ENCODE measurements at regions not wholly inside any gene's neighbourhood (a gene's known extent, or its start where the extent isn't known, plus 50 kb on each side); places are given as distances from the start of the nearest gene placed in this dataset.
A peak's percentile ranks its signal among the peaks of the same experiment; 100 is the strongest.

- Mint-ChIP-seq H3K27ac (no peak overlapping the region), H3K4me1 (peaks cover 4% of the 10 kb centered on the region), H3K4me3 (no peak overlapping the region), H3K36me3 (ENCODE audit: low read depth) (no peaks in the 10 kb centered on the region), H3K27me3 (peaks cover 4% of the 10 kb centered on the region), H3K9me3 (no peaks in the 10 kb centered on the region)
- POLR2A ChIA-PET: no interaction called here
- DNase-seq: no peak
- CTCF ChIA-PET: no interaction called here
These were observed 52.6 kb upstream of the ASB17 start for GRCh38 chr1:75984781-75985180.

- DNase-seq: no peak
- CTCF ChIA-PET: no interaction called here
- Mint-ChIP-seq H3K27ac (no peak overlapping the region), H3K4me1 (peaks cover 4% of the 10 kb centered on the region), H3K4me3 (no peak overlapping the region), H3K9me3 (no peaks in the 10 kb centered on the region), H3K27me3 (peaks cover 4% of the 10 kb centered on the region), H3K36me3 (ENCODE audit: low read depth) (no peaks in the 10 kb centered on the region)
- POLR2A ChIA-PET: no interaction called here
These were observed 53.6 kb upstream of the ASB17 start for GRCh38 chr1:75985827-75986226.

GRCh38 chr1:75986478-75986877 lies 54.3 kb upstream of the ASB17 start:
- ChIA-PET CTCF (no interaction called here), POLR2A (no interaction called here)
- Mint-ChIP-seq H3K36me3 (ENCODE audit: low read depth) (no peaks in the 10 kb centered on the region), H3K4me3 (no peak overlapping the region), H3K4me1 (no peaks in the 10 kb centered on the region), H3K27ac (no peak overlapping the region), H3K9me3 (no peaks in the 10 kb centered on the region), H3K27me3 (peaks cover 4% of the 10 kb centered on the region)
- no peak for DNase-seq

GRCh38 chr1:75989121-75989520 lies 56.9 kb upstream of the ASB17 start:
- POLR2A ChIA-PET: no interaction called here
- Mint-ChIP-seq H3K27ac (no peak overlapping the region), H3K4me3 (no peak overlapping the region), H3K9me3 (no peaks in the 10 kb centered on the region), H3K36me3 (ENCODE audit: low read depth) (no peaks in the 10 kb centered on the region), H3K4me1 (no peaks in the 10 kb centered on the region), H3K27me3 (peaks cover 6% of the 10 kb centered on the region)
- DNase-seq: no peak
- CTCF ChIA-PET: interaction anchor here (0.7 kb wide), 1 partner anchor 46 kb away, joined by 3 read pairs; no protein-coding TSS in a partner anchor

- Mint-ChIP-seq H3K27me3 (peaks cover 9% of the 10 kb centered on the region), H3K9me3 (no peaks in the 10 kb centered on the region), H3K4me1 (no peaks in the 10 kb centered on the region), H3K4me3 (no peak overlapping the region), H3K27ac (no peak overlapping the region), H3K36me3 (ENCODE audit: low read depth) (no peaks in the 10 kb centered on the region)
- ChIA-PET POLR2A (no interaction called here), CTCF (interaction anchor here (0.9 to 1.1 kb wide), 2 partner anchors 24 to 30 kb away, joined by 3 to 5 read pairs; no protein-coding TSS in a partner anchor)
- DNase-seq: no peak
These were observed 58.5 kb upstream of the ASB17 start for GRCh38 chr1:75990686-75991085.

GRCh38 chr1:75991497-75992114 lies 59.4 kb upstream of the ASB17 start:
- H3K9me3 Mint-ChIP-seq: no peaks in the 10 kb centered on the region
- H3K36me3 Mint-ChIP-seq (ENCODE audit: low read depth): no peaks in the 10 kb centered on the region
- CTCF ChIA-PET: interaction anchor here (1.1 kb wide), 1 partner anchor 25 kb away, joined by 5 read pairs; no protein-coding TSS in a partner anchor

GRCh38 chr1:75992312-75992711 lies 60.1 kb upstream of the ASB17 start:
- no peak overlapping the region for H3K4me3 Mint-ChIP-seq
- H3K27me3 Mint-ChIP-seq: peaks cover 9% of the 10 kb centered on the region
- POLR2A ChIA-PET: no interaction called here
- H3K36me3 Mint-ChIP-seq (ENCODE audit: low read depth): no peaks in the 10 kb centered on the region
- no peaks in the 10 kb centered on the region for H3K9me3 Mint-ChIP-seq
- no peaks in the 10 kb centered on the region for H3K4me1 Mint-ChIP-seq
- CTCF ChIA-PET: no interaction called here
- H3K27ac Mint-ChIP-seq: no peak overlapping the region
- no peak for DNase-seq

More at GRCh38 chr1:75991497-75992114, 59.4 kb upstream of the ASB17 start:
- Mint-ChIP-seq H3K4me1 (no peaks in the 10 kb centered on the region), H3K27me3 (peaks cover 9% of the 10 kb centered on the region), H3K4me3 (no peak overlapping the region), H3K27ac (no peak overlapping the region)
- DNase-seq: peak; percentile 68
- POLR2A ChIA-PET: no interaction called here

GRCh38 chr1:75993661-75994060 lies 61.5 kb upstream of the ASB17 start:
- H3K36me3 Mint-ChIP-seq (ENCODE audit: low read depth): no peaks in the 10 kb centered on the region
- no peak for DNase-seq
- H3K27ac Mint-ChIP-seq: no peak overlapping the region
- no peak overlapping the region for H3K4me3 Mint-ChIP-seq
- no peaks in the 10 kb centered on the region for H3K4me1 Mint-ChIP-seq
- no peaks in the 10 kb centered on the region for H3K9me3 Mint-ChIP-seq
- peaks cover 7% of the 10 kb centered on the region for H3K27me3 Mint-ChIP-seq
- CTCF ChIA-PET: no interaction called here
- POLR2A ChIA-PET: no interaction called here

GRCh38 chr1:75996196-75996595 lies 64.0 kb upstream of the ASB17 start:
- H3K27me3 Mint-ChIP-seq: peaks cover 12% of the 10 kb centered on the region
- ChIA-PET POLR2A (no interaction called here), CTCF (no interaction called here)
- no peak overlapping the region for H3K27ac Mint-ChIP-seq
- DNase-seq: no peak
- H3K36me3 Mint-ChIP-seq (ENCODE audit: low read depth): no peaks in the 10 kb centered on the region
- no peaks in the 10 kb centered on the region for H3K4me1 Mint-ChIP-seq
- peaks cover 2% of the 10 kb centered on the region for H3K9me3 Mint-ChIP-seq
- H3K4me3 Mint-ChIP-seq: no peak overlapping the region

GRCh38 chr1:75999034-75999433 lies 66.8 kb upstream of the ASB17 start:
- H3K4me3 Mint-ChIP-seq: no peak overlapping the region
- CTCF ChIA-PET: interaction anchor here (0.7 kb wide), 1 partner anchor 17 kb away, joined by 3 read pairs; no protein-coding TSS in a partner anchor
- DNase-seq: no peak
- POLR2A ChIA-PET: no interaction called here
- no peak overlapping the region for H3K27ac Mint-ChIP-seq
- peaks cover 10% of the 10 kb centered on the region for H3K27me3 Mint-ChIP-seq
- no peaks in the 10 kb centered on the region for H3K36me3 Mint-ChIP-seq (ENCODE audit: low read depth)
- H3K4me1 Mint-ChIP-seq: no peaks in the 10 kb centered on the region
- peaks cover 2% of the 10 kb centered on the region for H3K9me3 Mint-ChIP-seq

- Mint-ChIP-seq H3K4me3 (no peak overlapping the region), H3K4me1 (no peaks in the 10 kb centered on the region), H3K27ac (no peak overlapping the region), H3K9me3 (peaks cover 2% of the 10 kb centered on the region), H3K27me3 (peaks cover 4% of the 10 kb centered on the region), H3K36me3 (ENCODE audit: low read depth) (no peaks in the 10 kb centered on the region)
- ChIA-PET CTCF (no interaction called here), POLR2A (no interaction called here)
- DNase-seq: no peak
These were observed 70.6 kb upstream of the ST6GALNAC3 start for GRCh38 chr1:76003946-76004345.

- no peaks in the 10 kb centered on the region for H3K4me1 Mint-ChIP-seq
- POLR2A ChIA-PET: no interaction called here
- H3K27me3 Mint-ChIP-seq: peaks cover 5% of the 10 kb centered on the region
- no peak for DNase-seq
- CTCF ChIA-PET: no interaction called here
- no peak overlapping the region for H3K27ac Mint-ChIP-seq
- H3K4me3 Mint-ChIP-seq: no peak overlapping the region
- no peaks in the 10 kb centered on the region for H3K36me3 Mint-ChIP-seq (ENCODE audit: low read depth)
- no peaks in the 10 kb centered on the region for H3K9me3 Mint-ChIP-seq
These were observed 68.8 kb upstream of the ST6GALNAC3 start for GRCh38 chr1:76005765-76006164.

- Mint-ChIP-seq H3K27me3 (peaks cover 5% of the 10 kb centered on the region), H3K4me1 (no peaks in the 10 kb centered on the region), H3K9me3 (no peaks in the 10 kb centered on the region), H3K27ac (no peak overlapping the region), H3K4me3 (no peak overlapping the region), H3K36me3 (ENCODE audit: low read depth) (no peaks in the 10 kb centered on the region)
- ChIA-PET POLR2A (no interaction called here), CTCF (no interaction called here)
- DNase-seq: no peak
These were observed 68.3 kb upstream of the ST6GALNAC3 start for GRCh38 chr1:76006234-76006633.

- Mint-ChIP-seq H3K27ac (no peak overlapping the region), H3K4me1 (no peaks in the 10 kb centered on the region), H3K4me3 (no peak overlapping the region), H3K9me3 (no peaks in the 10 kb centered on the region), H3K36me3 (ENCODE audit: low read depth) (no peaks in the 10 kb centered on the region), H3K27me3 (peaks cover 3% of the 10 kb centered on the region)
- no peak for DNase-seq
- ChIA-PET CTCF (no interaction called here), POLR2A (no interaction called here)
These were observed 63.7 kb upstream of the ST6GALNAC3 start for GRCh38 chr1:76010802-76011201.

Data from activated CD4-positive, alpha-beta memory T cell treated with anti-CD3 and anti-CD28 coated beads, Interleukin-2, amount 10 ng/mL, durations not matched to agents 7 days and 5 days (primary cell).